ENCODE measurements at regions not wholly inside any gene's neighbourhood (a gene's known extent, or its start where the extent isn't known, plus 50 kb on each side); places are given as distances from the start of the nearest gene placed in this dataset.

DNA sequence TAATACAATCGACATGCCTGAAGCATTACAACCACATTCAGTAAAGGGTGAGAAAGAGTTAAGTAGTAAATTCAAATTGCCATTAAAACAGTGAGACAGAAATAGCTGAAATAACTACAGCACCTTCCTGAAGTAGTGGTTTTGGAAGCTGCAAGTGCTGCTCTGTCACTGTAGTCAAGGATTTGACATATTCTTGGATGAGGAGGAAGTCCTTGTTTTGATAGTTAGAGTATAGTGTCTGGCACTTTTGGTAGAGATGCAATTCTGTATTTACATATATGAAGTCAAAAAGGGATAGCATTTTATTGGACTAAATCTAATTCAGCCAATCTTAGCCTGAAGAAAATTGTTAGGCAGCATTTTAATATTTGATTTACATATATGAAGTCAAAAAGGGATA is 1559.6 kb downstream of the TECRL start:
- DNase-seq (ENCODE audit: low spot score): no peak
- intact Hi-C loops (cut with DNase I): no loop called here

DNA sequence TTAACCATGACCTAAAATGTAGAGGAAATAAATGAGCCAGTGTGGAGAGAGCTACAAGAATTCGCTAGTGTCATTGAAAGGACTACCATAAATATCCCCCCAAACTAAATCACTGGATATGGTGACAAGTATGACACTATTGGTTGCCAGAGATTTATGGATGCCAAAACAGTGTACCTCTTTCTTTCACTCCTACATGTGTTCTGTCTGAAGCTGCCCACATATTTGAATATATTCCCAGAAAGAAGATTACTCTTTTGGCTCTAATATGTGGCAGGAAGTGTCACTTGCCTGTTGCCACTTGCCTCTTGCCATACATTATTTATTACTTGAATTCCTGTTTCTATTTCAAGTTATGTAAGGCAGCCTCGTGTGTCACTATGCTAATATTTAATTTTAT is 1573.6 kb downstream of the TECRL start:
- intact Hi-C loops (cut with DNase I): no loop called here

GRCh38 chr4:62822306-62822705 is 1586.9 kb downstream of the TECRL start:
- no peak for DNase-seq (ENCODE audit: low spot score)
- intact Hi-C loops (cut with DNase I): no loop called here

More for the DNA sequence above, 1573.6 kb downstream of the TECRL start:
- no peak for DNase-seq (ENCODE audit: low spot score)

GRCh38 chr4:62816566-62816965 is 1592.7 kb downstream of the TECRL start:
- DNase-seq (ENCODE audit: low spot score): no peak
- intact Hi-C loops (cut with DNase I): no loop called here

DNA sequence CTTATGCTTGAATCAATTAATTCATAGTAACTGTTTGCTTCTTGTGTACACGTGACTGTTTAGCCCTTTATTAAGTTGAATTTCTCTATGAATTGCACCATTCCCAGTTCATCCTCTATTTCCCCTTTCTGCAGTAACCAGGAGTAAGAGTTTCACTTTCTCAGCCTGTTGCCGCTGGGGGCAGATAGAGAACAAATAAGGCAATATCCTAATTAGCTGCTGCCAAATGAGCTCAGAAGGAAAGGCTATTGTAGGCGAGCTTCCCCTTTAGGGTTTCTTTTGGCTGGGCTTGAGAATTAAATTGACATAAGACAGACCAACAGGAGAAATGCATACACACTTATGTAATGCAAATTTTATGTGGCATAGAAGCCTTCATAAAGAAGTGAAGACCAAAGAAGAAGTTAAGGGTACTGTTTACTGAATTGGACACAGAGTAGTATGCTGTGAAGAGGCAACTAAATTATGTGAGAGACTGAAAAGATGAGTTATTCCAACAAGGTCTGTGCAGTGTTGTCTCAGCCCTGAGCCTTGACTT is 1594.7 kb downstream of the TECRL start:
- intact Hi-C loops (cut with DNase I): no loop called here
- no peak for DNase-seq (ENCODE audit: low spot score)

GRCh38 chr4:62806816-62807215 is 1602.4 kb downstream of the TECRL start:
- DNase-seq (ENCODE audit: low spot score): no peak
- intact Hi-C loops (cut with DNase I): no loop called here

DNA sequence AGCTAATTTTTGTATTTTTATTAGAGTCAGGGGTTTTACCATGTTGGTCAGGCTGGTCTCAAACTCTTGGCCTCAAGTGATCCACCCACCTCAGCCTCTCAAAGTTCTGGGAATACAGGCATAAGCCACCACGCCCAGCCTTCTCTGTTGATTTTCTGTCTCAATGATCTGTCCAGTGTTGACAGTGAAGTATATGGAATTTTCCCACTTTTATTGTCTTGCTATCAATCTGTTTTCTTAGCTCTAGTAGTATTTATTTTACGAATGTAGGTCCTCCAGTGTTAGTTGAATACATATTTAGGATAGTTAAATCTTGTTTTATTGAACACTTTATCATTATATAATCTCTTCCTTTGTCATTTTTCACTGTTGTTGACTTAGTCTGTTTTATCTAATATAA is 1603.9 kb downstream of the ADGRL3 start:
- no peak for DNase-seq (ENCODE audit: low spot score)
- intact Hi-C loops (cut with DNase I): no loop called here

- no peak for DNase-seq (ENCODE audit: low spot score)
- intact Hi-C loops (cut with DNase I): no loop called here
Observed at GRCh38 chr4:62797221-62797620, 1597.1 kb downstream of the ADGRL3 start.

DNA sequence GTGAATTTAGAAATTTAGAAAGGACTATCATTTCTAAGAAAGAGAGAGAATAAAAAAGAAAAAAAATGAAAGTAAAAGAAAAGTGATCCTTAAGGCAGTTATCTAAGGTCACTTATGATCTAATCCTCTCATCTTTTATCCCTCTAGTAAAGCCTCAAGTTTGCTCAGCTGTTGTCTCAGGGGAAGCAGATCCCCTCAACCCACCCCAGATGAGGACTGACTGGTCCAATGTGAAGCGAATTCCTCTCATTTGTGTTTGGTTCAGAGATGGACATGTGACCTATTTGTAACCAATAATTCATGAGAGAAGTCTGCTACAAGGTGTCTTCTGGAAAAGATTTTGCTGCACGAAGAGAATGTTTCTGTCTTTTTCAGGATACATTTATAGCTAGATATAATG is 1591.3 kb downstream of the ADGRL3 start:
- intact Hi-C loops (cut with DNase I): no loop called here
- no peak for DNase-seq (ENCODE audit: low spot score)

- no peak for DNase-seq (ENCODE audit: low spot score)
- intact Hi-C loops (cut with DNase I): no loop called here
Observed at GRCh38 chr4:62771983-62772557, 1571.9 kb downstream of the ADGRL3 start.

DNA sequence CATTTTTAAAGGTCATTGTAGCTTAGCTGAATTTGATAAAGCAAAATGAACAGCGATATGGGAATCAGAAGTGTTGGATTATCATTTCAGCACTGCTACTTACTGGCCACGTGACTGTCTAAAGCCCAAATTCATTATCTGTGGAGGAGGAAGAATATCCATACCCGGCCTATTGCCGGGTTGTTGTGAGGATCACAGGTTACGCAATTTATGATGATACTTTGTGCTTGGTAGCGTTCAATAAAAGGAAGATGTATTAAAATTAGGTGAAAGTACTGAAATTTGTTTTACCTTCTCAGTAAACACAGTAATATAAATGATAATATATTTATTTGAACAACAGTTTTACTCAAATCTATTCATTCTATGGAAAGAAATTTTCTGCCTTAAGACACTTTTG is 1540.2 kb downstream of the ADGRL3 start:
- no peak for DNase-seq (ENCODE audit: low spot score)
- intact Hi-C loops (cut with DNase I): no loop called here

GRCh38 chr4:62717154-62717553 is 1517.0 kb downstream of the ADGRL3 start:
- intact Hi-C loops (cut with DNase I): no loop called here
- DNase-seq (ENCODE audit: low spot score): no peak

DNA sequence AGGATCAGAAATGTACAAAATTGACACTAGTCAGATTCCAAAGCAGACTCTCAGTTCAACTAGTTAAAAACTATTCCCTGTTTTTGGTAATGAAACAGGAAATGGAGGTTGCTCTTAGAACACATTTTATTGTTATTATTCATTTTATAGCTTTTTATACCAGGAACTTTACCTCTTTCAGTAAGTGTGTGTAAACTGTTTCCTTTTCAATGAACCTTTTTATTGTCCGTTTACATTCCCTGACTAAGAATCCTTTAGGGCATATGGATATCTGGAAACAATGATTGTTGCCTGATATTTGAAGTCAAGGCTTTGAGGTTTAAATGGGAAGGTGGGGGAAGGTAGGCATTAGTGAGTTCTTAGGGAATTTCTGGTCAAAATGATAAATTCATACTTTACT is 1511.4 kb downstream of the ADGRL3 start:
- intact Hi-C loops (cut with DNase I): loop anchor here (5.0 kb wide), 1 partner anchor 114 kb away; no protein-coding TSS in a partner anchor
- DNase-seq (ENCODE audit: low spot score): no peak

GRCh38 chr4:62709618-62710252 is 1509.6 kb downstream of the ADGRL3 start:
- intact Hi-C loops (cut with DNase I): loop anchor here (5.0 kb wide), 1 partner anchor 112 kb away; no protein-coding TSS in a partner anchor
- no peak for DNase-seq (ENCODE audit: low spot score)

DNA sequence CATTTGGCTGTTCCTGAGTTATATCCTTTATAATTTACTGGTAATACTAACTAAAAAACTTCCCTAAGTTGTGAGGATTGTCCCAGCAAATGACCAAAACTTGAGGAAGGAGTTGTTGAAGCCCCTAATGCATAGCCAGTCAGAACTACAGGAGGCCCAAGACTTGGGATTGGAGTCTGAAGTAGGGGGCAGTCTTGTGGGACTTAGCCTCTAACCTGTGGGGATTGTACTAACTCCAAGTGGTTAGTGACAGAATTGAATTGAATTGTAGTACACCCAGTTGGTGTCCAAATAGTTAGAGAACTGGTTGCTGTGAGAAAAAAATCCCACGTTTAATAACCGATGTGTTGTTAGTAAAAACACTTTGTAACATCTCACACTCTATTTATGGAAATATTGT is 1506.3 kb downstream of the ADGRL3 start:
- intact Hi-C loops (cut with DNase I): no loop called here
- DNase-seq (ENCODE audit: low spot score): no peak

GRCh38 chr4:62683799-62684566 is 1483.9 kb downstream of the ADGRL3 start:
- DNase-seq (ENCODE audit: low spot score): no peak
- intact Hi-C loops (cut with DNase I): no loop called here

DNA sequence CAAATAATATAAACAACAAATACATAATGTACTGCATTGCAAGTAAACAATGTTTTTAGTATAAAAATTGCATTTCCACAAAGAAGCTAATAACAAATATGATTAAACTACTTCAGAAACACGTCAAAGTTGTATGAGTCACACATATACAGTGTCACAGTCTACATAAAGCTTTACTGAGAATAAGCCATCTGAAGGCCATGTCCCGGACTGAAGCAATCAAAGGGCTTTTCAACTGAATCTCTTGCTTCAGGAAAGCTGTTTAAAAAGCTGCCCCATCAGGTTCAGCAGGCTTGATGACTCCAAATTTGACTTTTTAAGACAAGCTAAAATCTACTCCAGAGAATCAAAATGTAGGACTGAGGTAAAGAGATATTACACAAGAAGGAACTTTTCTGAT is 1476.8 kb downstream of the ADGRL3 start:
- no peak for DNase-seq (ENCODE audit: low spot score)
- intact Hi-C loops (cut with DNase I): no loop called here

- DNase-seq (ENCODE audit: low spot score): no peak
- intact Hi-C loops (cut with DNase I): no loop called here
Observed at GRCh38 chr4:62670514-62670913, 1470.4 kb downstream of the ADGRL3 start.

- intact Hi-C loops (cut with DNase I): no loop called here
- no peak for DNase-seq (ENCODE audit: low spot score)
Observed at GRCh38 chr4:62661821-62662220, 1461.7 kb downstream of the ADGRL3 start.

- no peak for DNase-seq (ENCODE audit: low spot score)
- intact Hi-C loops (cut with DNase I): no loop called here
Observed at GRCh38 chr4:62656006-62656405, 1455.9 kb downstream of the ADGRL3 start.

- no peak for DNase-seq (ENCODE audit: low spot score)
- intact Hi-C loops (cut with DNase I): no loop called here
Observed at GRCh38 chr4:62644372-62644771, 1444.2 kb downstream of the ADGRL3 start.
